HuH-7.5 (cell line): ENCODE measurements at regions not wholly inside any gene's neighbourhood (a gene's known extent, or its start where the extent isn't known, plus 50 kb on each side); places are given as distances from the start of the nearest gene placed in this dataset.
"Not testable (repeated sequence)": the region's sequence is repeated elsewhere in the genome, so short reads cannot be mapped to it uniquely, and the experiment has no call there.

ENCODE experiments used
- DNase-seq: peaks from one replicate; pipeline ENCODE4 v3.0.0; 2011; ENCODE audit warnings: low spot score

DNA sequence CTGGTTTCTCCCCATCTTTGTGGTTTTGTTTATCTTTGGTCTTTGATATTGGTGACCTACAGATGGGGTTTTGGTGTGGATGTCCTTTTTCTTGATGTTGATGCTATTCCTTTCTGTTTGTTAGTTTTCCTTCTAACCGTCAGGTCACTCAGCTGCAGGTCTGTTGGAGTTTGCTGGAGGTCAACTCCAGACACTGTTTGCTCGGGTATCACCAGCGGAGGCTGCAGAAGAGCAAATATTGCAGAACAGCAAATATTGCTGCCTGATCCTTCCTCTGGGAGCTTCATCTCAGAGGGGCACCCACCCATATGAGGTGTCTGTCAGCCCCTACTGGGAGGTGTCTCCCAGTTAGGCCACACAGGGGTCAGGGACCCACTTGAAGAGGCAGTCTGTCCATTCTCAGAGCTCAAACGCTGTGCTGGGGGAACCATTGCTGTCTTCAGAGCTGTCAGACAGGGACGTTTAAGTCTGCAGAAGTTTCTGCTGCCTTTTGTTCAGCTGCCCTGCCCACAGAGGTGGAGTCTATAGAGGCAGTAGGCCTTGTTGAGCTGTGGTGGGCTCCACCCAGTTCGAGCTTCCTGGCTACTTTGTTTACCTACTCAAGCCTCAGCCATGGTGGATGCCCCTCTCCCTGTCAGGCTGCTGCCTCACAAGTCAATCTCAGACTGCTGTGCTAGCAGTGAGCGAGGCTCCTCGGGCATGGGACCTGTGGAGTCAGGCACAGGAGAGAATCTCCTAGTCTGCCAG is 94.8 kb upstream of the BNIP2 start:
- DNase-seq: not testable (repeated sequence)

DNA sequence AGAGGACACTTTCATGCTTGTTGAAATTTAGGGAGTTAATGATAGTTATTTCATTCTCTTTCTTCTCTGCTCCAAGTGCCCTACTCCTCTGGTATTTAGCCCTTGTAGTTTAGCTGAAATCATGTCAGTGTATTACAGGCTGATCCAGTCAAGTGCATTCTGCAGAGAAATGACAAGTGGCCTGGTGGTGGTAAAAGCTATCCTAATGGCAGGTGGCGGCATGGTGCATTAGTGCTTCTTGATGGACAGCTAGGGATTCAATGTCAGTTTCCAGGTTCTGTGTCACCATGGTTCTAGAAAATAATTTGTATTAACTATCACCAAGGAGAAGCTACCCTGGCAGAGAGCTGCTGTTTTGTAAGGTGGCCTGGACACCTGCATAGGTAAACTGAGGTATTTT is 90.0 kb upstream of the BNIP2 start:
- no peak for DNase-seq

DNA sequence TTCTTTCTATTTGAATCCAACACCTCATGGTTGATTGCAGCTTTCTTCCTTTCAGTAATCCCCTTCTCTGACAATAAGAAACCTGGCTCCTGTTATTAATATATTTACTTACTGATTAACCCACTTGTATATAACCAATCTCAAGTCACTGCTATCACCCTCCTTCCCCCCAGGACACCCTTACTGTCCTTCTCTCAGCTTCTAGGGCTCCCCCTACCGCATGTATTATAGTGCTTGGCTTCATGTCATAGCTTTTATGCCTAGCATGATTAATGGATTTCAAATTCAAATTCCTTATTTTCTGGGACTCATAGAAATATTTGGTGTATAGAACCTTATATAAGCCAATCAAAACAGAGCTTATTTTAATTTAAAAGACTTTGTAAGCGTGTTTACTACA is 75.7 kb upstream of the BNIP2 start:
- no peak for DNase-seq

DNA sequence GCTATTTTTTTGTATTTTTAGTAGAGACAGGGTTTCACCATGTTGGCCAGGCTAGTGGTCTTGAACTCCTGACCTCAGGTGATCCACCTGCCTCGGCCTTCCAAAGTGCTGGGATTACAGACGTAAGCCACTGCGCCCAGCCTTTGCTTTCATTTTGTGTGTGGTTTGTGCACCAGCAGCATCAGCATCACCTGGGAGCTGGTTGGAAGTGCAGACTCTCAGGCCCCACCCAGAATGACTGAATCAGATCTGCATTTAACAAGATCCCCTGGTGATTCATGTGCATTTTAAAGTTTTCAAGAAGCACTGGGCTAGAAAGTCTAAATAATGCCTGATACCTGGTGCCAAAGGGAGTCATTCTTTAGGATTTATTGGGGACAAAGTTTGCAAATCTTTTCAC is 73.4 kb upstream of the BNIP2 start:
- DNase-seq: no peak

DNA sequence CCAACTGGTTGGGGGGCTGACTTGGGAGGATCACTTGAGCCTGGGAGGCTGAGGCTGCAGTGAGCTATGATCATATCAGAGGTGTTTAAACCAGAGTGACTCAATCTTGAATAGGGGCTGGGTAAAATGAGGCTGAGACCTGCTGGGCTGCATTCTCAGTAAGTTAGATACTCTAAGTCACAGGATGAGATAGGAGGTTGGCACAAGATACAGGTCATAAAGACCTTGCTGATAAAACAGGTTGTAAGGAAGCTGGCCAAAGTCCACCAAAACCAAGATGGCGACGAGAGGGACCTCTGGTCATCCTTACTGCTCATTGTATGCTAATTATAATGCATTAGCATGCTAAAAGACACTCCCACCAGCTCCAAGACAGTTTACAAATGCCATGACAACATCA is 71.1 kb upstream of the BNIP2 start:
- not testable (repeated sequence) for DNase-seq

DNA sequence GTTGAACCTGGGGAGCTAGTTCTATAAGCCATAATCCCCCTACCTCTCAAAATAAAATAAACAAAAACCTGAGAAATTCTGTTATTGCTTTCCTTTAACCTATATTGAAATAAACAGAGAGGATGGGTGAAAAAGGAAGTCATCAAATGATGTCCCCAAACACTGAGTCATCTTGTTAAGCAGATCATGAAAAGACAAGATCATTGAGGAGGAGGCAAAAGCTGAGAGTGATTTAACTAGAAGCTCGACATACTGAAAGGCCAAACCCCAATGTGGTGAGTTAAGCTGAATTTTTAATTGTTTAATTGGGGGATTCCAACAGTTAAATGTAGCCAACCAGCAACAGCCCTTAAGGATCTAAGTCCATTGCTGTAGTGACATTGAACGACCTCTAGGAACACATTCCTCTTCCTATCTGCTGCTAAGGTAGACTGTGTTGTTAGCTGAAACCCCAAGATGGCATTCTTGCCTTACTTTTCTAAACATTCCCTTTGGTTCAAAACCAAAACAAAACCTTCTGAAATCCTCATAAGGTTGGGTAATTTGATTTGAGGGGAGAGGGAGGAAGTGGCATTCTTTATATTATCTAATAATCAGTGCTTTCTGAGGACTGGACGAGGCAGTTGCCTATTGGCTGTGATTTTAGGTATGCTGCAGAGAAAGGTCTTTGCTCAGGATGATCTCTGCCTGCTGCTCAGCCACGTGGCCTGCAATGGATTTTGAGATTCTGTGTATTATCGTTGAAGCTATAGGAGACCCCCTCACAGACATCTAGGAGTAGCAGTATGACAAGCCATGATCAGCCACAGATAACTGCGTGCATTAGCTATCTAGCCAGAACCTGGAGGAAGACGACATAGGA is 62.7 kb upstream of the BNIP2 start:
- DNase-seq: no peak

DNA sequence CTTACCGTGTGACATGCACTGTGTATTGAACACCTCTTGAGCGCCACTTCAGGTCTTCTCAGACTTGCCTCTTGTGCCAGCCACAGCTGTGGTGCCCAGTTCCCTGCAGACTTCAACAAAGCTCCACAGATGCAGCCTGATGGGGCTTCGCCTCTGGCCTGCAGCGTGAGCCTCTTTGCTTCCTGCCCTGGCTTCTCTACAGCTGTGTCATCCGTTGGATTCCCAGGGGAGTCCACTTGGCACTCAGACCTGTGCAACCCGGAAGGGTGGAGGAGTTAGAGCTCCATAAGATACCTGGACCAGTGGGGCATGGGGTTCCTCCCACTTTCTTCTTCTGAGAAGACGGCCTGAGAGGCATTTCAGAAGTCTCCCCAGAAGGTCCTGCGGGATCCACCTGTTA is 57.7 kb upstream of the BNIP2 start:
- DNase-seq: no peak

DNA sequence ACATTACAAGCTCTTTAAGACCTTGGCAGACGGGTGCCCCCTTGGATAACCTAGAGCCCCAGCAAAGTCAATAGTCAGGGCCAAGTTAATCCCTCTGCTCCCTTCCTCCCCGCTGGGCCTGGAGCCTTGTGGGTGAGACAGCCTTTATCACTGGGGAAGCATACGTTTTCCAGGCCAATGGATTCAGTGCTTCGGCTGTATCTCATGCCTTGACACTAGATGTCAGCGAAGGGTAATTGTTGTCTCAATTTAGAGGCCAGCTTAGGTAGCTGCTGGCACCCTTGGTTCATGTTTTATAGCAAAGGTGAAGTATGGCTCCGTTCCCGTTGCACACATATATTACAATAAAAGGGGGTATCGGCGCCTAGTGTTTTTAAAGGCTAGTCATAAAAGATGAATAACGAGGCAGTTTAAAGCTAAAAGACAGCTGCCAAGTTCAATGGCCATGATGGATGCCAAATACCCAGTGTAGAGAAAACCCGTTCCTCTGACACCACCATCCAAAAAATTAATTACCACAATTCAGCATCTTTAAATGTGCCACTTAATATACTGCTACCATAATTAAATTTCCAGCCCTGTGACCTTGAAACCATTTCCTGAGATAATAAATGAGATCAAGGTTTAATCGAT is 52.3 kb upstream of the BNIP2 start:
- no peak for DNase-seq

DNA sequence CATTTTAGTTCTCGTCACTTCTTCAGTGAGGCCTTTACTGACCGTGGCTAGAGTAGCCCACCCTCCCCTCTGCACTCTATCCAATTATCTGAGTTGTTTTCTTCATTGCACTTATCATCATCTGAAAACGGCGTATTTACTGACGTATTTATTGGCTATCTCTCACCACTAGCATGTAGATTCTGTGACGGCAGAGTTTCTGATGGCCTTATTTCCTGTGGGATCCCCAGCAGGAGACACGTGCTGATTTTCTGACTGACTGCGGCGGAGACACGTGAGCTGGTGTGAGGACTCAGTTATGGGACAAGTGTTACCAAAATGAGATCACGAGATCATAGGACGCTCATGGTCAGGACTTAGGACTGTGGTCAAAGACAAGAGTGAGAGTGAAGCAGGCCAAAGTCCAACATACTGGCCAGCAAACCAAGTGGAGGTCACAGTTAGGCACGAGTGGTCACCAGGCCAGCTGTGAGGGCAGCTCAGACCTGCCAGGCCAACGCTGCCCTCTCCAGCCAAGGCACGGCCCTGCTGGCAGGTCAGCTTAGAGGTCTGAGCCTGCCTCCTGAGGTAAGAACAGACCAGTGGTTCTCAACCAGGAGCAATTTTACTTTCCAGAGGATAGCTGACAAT is 50.6 kb upstream of the BNIP2 start:
- no peak for DNase-seq
